Psoas muscle (tissue), 7 donors: ENCODE measurements at regions not wholly inside any gene's neighbourhood (a gene's known extent, or its start where the extent isn't known, plus 50 kb on each side); places are given as distances from the start of the nearest gene placed in this dataset.
"Not testable (repeated sequence)": the region's sequence is repeated elsewhere in the genome, so short reads cannot be mapped to it uniquely, and the experiment has no call there.

Source experiments
- ATAC-seq, 4 donors: fragments of 200-7000 bp; cut with Tn5 transposase; one replicate each; pipeline ENCODE4 v1.9.1; 2020; ENCODE audit warnings: moderate library complexity in 3 of 4, mild to moderate bottlenecking in 2 of 4
- DNase-seq, 2 donors: peaks; one replicate each; pipeline ENCODE4 v3.0.0-alpha.2; 2020
- H3K27ac ChIP-seq: fragments of 200-600 bp; one replicate; pipeline ENCODE4 v1.8.0; 2022
- H3K27me3 ChIP-seq, 3 donors: fragments of 200-600 bp in 1 of 3; one replicate each; pipeline versions ENCODE4 v1.6.1 to v1.8.0; 2013 to 2022; ENCODE audit warnings: low read length in 2 of 3, mild to moderate bottlenecking in 2 of 3, moderate library complexity in 1 of 3; ENCODE audit not compliant: insufficient read depth in 3 of 3
- H3K36me3 ChIP-seq, 2 donors: fragments of 200-600 bp in 1 of 2; one replicate each; pipeline versions ENCODE4 v1.6.1 to v1.8.0; 2013 to 2022; ENCODE audit warnings: low read depth in 1 of 2, mild to moderate bottlenecking in 1 of 2, moderate library complexity in 1 of 2; ENCODE audit not compliant: insufficient read depth in 1 of 2
- H3K4me1 ChIP-seq: fragments of 200-600 bp; one replicate; pipeline ENCODE4 v1.8.0; 2022
- H3K4me3 ChIP-seq: fragments of 200-600 bp; one replicate; pipeline ENCODE4 v1.8.0; 2022; ENCODE audit warnings: mild to moderate bottlenecking
- H3K9me3 ChIP-seq: fragments of 200-600 bp; one replicate; pipeline ENCODE4 v1.8.0; 2022
- WGBS, 3 donors: extraction: QIAGEN DNeasy Blood & Tissue Kit; methylation state at CpG; one replicate each; pipeline versions ENCODE4 v1.1.6 to v1.1.7; 2013; 5-methylcytosine and 5-hydroxymethylcytosine counted together
- intact Hi-C, 2 donors: fragments of 100-400 bp; cut with DNase I; formaldehyde crosslinking; loops; one replicate each; pipeline versions ENCODE4 v1.11.0 to v1.14.2; 2022
- TF ChIP-seq, protein P1 (sequence below): fragments of 200-600 bp; IDR thresholded peaks from one replicate; pipeline ENCODE4 v1.8.0; 2022; ENCODE audit warnings: antibody characterized with exemption
- donor health status: healthy with polysubstance abuse.
- donor health status: DM: no; HTN: no; CAD: no; lungs with moderate emphysema.
- donor health status: Bipolar disorder and iron deficiency.
- donor health status: healthy.
- donor health status: DM: yes; HTN: yes; CAD: no.
- donor health status: DM: no; HTN: no; CAD: no.
- donor health status: DM: yes; HTN: yes; CAD: no.

DNA sequence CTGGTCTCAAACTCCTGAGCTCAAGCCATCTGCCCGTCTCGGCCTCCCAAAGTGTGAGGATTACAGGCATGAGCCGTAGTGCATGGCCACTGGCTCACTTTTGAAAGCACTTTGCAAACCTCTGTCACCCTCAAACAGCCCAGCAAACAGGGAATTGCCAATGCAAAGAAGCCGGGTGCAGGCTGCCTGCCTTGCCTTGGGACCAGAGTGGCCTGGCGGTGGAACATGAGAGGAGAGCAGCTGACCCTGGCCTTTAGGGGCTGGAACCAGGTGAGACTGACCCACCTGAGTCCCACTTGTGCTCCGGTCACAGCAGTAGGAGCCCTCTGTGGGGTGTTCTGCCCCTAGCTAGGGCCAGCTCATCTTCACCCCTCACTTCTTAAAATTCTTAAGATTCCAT is 237.1 kb upstream of the GALNT17 start:
- whole genome bisulfite sequencing, 3 donors: 79 to 83% (median 81%) methylated on average over 6 of the region's 6 CpGs
- intact Hi-C loops: no loop called here

DNA sequence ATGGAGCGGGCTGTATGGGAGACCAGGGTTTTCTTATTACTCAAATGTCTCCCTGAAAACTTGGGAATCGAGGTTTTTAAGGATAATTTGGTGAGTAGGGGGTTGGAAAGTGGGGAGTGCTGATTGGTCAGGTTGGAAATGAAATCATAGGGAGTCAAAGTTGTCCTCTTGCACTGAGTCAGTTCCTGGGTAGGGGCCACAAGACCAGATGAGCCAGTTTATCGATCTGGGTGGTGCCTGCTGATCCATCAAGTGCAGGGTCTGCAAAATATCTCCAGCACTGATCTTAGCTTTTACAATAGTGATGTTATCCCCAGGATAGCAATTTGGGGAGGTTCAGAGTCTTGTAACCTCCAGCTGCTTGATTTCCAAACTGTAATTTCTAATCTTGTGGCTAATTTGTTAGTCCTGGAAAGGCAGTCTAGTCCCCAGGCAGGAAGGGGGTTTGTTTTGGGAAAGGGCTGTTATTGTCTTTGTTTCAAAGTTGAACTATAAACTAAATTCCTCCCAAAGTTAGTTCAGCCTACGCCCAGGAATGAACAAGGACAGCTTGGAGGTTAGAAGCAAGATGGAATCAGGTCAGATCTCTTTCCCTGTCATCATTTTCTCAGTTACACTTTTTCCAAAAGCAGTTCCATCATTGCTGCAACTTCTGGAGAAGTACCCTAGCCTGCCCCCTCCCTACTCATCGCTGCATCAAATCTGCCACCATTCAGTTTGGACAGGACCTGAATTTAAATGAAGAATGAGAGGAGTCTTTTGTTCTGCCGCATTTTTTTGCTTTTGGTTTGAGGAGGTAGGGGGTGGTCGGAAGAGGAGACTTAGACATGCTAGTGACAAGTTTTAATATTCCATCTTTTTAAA is 236.4 kb upstream of the GALNT17 start:
- H3K36me3 ChIP-seq, H3K27me3 ChIP-seq, intact Hi-C loops, ATAC-seq, H3K9me3 ChIP-seq, H3K4me3 ChIP-seq, H3K4me1 ChIP-seq, H3K27ac ChIP-seq, DNase-seq: not testable (repeated sequence)
- WGBS, 3 donors: 65 to 67% (median 66%) methylated on average over 7 of the region's 7 CpGs

More for the DNA sequence above, 237.1 kb upstream of the GALNT17 start:
- peaks cover 3% of the 10 kb centered on the region for H3K9me3 ChIP-seq
- H3K4me1 ChIP-seq: no peaks in the 10 kb centered on the region
- ATAC-seq (no peak), DNase-seq (no peak)
- peaks cover 0 to 3% (median 0%) of the 10 kb centered on the region in 3 donors for H3K27me3 ChIP-seq
- TF ChIP-seq, protein P1, sequence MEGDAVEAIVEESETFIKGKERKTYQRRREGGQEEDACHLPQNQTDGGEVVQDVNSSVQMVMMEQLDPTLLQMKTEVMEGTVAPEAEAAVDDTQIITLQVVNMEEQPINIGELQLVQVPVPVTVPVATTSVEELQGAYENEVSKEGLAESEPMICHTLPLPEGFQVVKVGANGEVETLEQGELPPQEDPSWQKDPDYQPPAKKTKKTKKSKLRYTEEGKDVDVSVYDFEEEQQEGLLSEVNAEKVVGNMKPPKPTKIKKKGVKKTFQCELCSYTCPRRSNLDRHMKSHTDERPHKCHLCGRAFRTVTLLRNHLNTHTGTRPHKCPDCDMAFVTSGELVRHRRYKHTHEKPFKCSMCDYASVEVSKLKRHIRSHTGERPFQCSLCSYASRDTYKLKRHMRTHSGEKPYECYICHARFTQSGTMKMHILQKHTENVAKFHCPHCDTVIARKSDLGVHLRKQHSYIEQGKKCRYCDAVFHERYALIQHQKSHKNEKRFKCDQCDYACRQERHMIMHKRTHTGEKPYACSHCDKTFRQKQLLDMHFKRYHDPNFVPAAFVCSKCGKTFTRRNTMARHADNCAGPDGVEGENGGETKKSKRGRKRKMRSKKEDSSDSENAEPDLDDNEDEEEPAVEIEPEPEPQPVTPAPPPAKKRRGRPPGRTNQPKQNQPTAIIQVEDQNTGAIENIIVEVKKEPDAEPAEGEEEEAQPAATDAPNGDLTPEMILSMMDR: no peak
- no peak overlapping the region for H3K27ac ChIP-seq
- no peaks in the 10 kb centered on the region for H3K36me3 ChIP-seq
- H3K4me3 ChIP-seq: no peak overlapping the region

- Histone ChIP-seq H3K27ac (no peak overlapping the region), H3K36me3 (no peaks in the 10 kb centered on the region), H3K4me1 (no peaks in the 10 kb centered on the region), H3K4me3 (no peak overlapping the region), H3K9me3 (no peaks in the 10 kb centered on the region), H3K27me3 (no peaks in the 10 kb centered on the region)
- no peak for ATAC-seq
- DNase-seq: no peak
- TF ChIP-seq, protein P1: no peak
- 71 to 81% (median 79%) methylated on average over 6 of the region's 6 CpGs for WGBS, 3 donors
- intact Hi-C loops: no loop called here
Measured at GRCh38 chr7:70907259-70908247, 224.4 kb upstream of the GALNT17 start.

- Histone ChIP-seq H3K27ac (no peak overlapping the region), H3K4me3 (no peak overlapping the region), H3K36me3 (no peaks in the 10 kb centered on the region), H3K4me1 (no peaks in the 10 kb centered on the region), H3K9me3 (no peaks in the 10 kb centered on the region), H3K27me3 (no peaks in the 10 kb centered on the region)
- TF ChIP-seq, protein P1: no peak
- intact Hi-C loops: no loop called here
- no peak for DNase-seq
- 65 to 71% (median 66%) methylated on average over 3 of the region's 4 CpGs for WGBS, 3 donors
- ATAC-seq: no peak
Measured at GRCh38 chr7:70913924-70914323, 218.0 kb upstream of the GALNT17 start.

DNA sequence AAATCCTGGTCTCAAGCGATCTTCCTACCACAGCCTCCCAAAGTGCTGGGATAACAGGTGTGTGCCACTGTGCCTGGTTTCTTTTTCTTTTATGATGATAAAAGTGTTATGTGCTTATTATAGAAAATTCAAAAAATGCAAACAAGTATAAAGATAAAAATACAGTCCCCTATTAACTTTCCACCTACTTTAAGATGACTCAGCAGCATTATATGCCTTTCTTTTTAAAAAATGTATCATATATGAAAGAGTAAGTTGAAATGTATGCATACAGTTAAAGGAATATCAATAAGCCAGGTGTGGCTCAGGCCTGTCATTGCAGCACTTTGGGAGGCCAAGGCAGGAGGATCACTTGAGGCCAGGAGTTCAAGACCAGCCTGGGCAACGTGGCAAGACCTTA is 216.9 kb upstream of the GALNT17 start:
- no peaks in the 10 kb centered on the region for H3K36me3 ChIP-seq
- no peak for ATAC-seq
- no peak overlapping the region for H3K4me3 ChIP-seq
- H3K27me3 ChIP-seq: no peaks in the 10 kb centered on the region
- H3K4me1 ChIP-seq: no peaks in the 10 kb centered on the region
- no peak overlapping the region for H3K27ac ChIP-seq
- intact Hi-C loops: no loop called here
- no peaks in the 10 kb centered on the region for H3K9me3 ChIP-seq
- TF ChIP-seq, protein P1: no peak
- WGBS, 3 donors: 55 to 64% (median 63%) methylated on average over 2 of the region's 2 CpGs
- DNase-seq: no peak
